Kasumi-1 (cell line): ENCODE measurements at regions not wholly inside any gene's neighbourhood (a gene's known extent, or its start where the extent isn't known, plus 50 kb on each side); places are given as distances from the start of the nearest gene placed in this dataset.

ENCODE experiments used
- DNase-seq, 2 experiments: peaks; one replicate each; lab custom pipeline; 2025; lab: John Stamatoyannopoulos, UW

DNA sequence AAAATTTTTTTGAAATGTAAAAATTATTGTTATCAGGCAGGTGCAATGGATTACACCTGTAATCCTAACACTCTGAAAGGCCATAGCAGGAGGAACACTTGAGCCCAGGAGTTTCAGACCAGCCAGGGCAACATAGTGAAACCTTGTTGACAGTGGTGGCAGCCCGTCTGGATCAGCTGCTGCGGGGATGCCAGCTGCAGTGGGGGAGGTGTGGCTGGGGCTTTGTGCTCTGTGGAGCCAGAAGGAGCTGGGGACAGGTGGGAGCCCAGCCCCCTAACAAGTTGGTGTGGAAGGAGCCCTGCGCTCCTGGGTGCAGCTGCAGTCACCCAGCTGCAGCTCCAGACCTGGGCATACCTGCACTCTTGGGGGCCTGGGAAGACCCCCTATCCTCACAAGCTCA is 182.4 kb upstream of the MC4R start:
- no peak for DNase-seq

DNA sequence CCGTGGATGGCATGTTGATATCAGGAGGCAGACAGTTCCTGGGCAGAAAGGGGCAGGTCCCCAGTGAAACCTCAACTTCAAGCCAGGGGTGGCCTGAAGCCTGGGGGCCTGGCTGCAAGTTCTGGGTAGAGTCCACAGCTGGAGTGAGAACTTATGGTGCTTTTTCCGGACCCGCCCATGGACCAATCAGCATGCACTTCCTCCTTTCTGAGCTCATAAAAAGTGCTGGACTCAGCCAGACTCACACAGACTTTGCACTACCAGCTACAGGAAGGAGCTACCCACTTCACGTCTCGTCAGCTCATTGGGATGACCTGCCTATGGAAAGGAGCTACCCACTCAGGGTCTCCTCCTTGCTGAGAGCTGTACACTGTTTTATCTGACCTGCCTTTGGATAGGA is 183.1 kb upstream of the MC4R start:
- no peak for DNase-seq

DNA sequence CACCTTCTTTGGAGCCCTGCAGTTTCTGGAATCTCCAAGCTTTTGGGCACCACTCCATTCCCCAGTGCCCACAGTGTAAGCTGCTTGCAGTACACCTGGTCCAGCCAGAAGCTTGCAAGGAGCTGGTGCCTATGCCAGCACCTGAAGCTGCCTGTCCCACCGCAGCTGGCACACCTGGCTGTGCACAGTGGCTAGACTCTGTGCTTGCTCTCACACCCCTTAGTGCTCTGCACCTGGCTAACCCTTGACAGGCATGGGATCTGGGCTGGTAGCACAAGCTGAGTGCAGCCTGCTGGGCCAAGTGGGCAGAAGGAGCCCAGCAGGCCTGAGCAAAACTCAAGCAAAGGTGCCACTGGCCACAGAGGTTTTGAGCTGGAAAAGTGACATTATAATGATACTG is 183.8 kb upstream of the MC4R start:
- no peak for DNase-seq

DNA sequence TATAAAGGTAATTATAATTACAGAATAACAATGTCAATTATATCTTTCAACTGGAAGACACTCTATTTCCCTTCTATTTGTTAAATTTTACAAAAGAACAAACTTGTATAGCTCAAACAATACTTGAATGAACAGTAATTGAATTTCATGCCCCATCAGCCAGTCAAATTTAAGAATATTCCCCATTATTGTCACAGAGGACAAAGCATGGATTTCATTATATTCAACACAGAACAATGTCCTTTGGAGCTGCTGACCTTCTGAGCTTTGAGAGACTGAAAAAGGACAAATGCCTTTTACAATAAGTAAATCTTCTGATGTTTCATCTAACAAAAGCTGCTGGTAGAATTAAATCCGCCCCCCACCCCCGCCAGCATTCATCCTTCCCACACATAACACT is 187.5 kb upstream of the MC4R start:
- DNase-seq, result no peak

DNA sequence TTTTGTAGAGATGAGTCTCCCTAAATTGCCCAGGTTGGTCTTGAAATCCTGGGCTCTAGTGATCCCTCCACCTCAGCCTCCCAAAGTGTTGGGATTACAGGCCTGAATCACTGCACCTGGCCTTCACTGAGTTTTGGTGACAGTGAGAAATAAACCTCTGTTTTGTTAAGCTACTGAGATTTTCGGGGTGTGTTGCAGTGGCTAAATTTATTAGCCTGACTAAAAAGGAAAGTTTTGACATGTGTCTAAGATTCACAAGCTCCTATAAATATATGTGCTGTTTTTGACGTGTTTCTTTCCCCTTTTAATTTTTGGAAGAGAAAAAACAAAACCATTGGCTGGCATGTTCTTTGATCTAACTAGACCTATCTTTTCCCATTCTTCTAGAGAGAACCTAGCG is 190.5 kb upstream of the MC4R start:
- no peak for DNase-seq

DNA sequence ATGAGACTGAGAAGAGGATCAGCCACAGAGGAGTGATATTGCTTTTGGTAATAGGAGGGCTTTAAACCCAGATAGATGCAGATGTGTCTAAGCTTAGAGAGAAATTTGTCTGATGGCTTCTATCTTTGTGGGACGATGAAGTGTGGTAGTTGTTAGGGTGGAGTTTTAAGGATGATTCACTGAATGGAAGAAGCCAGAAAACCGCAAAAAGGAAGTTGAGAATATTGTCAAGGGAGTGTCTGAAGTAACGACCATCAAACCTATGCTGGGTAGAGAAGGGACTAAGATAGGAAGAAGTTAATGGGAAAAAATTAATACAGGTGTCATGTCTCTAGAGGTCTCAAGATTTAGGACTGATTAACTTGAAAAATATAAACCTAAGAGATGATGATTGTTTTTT is 195.6 kb upstream of the MC4R start:
- DNase-seq, result peak; percentile 87 to 92

GRCh38 chr18:60570172-60570571 is 197.6 kb upstream of the MC4R start:
- no peak for DNase-seq

DNA sequence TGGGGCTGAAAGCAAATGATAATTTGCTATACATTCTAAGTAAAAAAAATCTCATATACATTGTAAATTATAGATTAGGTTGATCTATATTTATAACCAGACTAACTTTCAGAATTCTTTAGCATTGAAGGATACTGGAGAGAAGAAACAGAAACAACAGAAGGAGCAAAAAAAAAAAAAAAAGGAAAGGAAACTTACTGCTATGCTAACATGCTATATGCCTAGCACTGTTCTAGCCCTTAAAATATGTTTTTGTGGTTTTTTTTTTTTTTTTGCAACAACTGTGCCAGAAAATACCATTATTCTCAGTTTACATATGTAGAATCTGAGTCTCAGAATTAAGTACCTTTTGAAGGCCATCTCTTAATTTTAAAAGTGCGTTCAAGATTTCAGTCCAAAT is 204.9 kb upstream of the MC4R start:
- no peak for DNase-seq

GRCh38 chr18:60585670-60586069 is 213.1 kb upstream of the MC4R start:
- DNase-seq, result no peak

DNA sequence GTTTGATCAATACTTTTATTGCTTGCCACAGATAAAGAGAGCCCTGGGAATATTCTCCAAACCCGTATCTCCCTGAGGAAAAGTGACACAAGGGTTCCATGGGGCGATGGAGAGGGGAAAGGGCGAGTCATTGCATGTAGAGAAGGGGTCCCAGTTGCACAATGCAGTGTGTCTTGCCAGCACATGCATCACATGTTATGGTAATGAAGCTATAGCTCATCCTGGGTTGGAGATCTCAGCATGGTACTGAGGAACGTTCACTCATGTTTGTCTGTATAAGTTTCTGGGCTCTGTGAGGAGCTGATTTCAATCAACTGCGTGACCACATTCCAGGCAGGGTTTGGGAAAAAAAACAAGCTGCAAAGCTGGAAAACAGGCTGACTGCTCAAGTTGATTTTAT is 220.7 kb upstream of the MC4R start:
- no peak for DNase-seq

DNA sequence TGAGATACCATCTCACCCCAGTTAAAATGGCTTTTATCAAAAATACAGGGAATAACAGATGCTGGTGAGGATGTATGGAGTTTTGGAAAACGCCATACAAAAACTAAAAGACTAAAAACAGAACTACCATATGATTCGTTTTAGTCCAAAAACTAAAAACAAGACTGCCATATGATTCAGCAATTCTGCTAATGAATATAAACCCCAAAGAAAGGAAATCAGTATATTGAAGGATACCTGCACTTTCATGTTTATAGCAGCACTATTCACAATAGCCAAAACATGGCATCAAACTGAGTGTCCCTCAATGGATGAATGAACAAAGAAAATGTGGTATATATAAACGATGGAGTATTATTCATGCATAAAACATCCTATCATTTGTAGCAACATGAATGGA is 224.4 kb upstream of the MC4R start:
- DNase-seq, result no peak

- DNase-seq, result no peak
Observed at GRCh38 chr18:60599267-60599666, 226.7 kb upstream of the MC4R start.

DNA sequence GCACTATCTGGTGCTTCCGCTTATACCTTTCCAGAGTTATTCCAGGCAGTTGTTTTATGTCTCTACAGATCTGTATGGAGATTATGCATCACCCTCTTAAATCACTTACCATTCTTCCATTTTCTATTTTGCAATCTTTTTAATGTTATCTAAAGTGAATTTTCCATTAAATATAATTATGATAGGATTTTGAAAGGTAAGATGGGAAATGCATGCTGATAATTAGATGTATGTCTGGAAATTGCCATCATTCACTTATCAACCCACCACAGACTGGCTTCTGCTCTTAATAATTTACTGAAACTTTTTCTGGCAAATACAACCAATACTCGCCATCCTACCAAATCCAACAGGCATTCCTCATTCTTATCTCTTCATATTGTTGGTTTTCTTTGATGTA is 227.4 kb upstream of the MC4R start:
- no peak for DNase-seq

DNA sequence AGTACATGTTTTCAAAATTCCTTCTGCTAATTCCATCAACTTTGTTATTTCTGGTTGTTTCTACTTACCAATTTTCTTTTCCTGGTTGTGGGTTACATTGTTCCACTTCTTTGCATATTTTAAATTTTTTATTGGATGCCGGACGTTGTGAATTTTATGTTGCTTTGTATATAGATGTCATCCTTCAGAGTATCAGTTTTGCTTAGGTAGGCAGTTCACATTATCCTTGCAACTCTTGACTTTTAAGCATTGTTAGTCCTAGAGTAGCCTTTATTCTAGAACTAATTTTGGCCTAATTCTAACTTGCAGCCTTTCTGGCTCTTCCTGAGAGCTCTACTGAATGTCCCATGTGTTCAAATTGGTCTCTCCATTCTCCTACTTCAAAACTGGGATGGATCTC is 228.7 kb upstream of the MC4R start:
- no peak for DNase-seq

DNA sequence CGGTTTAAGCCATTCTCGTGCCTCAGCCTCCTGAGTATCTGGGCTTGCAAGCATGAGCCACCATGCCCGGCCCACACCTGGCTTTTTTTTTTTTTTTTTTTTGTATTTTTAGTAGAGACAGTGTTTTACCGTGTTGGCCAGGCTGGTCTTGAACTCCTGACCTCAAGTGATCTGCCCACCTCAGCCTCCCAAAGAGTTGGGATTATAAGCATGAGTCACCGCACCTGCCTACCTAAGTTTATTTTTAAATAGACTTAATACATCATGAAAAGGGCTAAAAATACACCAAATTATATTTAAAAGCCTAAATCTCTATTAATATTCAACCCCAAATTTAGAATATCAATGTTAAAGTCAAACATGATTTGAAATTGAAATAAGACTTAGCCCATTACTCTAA is 250.8 kb upstream of the MC4R start:
- no peak for DNase-seq

DNA sequence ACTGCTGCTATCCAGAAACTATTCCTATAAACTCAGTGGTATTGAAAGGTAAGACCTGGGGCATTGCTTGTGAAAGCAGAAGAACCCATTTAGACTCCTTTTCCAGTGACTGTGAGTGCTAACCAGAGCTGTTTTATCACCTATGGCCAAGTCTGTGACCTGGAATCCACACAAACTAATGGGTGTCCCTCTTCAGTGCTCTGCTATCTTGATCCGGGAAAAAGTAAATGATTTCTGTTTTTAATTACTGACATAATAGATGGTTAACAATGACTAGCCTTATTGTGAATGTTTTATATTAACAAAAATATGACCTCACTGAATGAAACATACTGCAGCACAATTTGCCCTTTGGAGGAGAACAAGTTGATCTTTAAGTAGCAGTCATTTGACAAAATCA is 251.6 kb upstream of the MC4R start:
- DNase-seq, result no peak

- no peak for DNase-seq
Observed at GRCh38 chr18:60639836-60640235, 267.3 kb upstream of the MC4R start.

- no peak for DNase-seq
Observed at GRCh38 chr18:60643009-60643408, 270.4 kb upstream of the MC4R start.

DNA sequence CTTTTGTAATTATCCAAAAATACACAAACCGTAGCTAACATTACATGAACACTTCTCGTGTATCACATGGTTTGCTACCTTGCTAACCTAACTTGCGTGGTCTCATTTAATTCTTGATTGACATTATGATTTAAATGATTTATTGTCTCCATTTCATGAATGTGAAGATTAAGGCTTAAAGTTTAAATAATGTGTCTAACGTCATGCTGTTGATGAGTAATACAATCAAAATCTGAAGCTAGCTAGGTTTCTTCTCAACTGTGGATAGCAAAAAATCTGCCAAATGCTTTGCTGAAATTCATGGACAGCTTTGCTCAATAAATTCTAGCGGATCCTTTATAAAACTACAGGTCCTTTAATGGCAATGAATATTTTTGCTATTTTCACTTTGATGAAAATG is 274.1 kb upstream of the MC4R start:
- DNase-seq, result no peak

DNA sequence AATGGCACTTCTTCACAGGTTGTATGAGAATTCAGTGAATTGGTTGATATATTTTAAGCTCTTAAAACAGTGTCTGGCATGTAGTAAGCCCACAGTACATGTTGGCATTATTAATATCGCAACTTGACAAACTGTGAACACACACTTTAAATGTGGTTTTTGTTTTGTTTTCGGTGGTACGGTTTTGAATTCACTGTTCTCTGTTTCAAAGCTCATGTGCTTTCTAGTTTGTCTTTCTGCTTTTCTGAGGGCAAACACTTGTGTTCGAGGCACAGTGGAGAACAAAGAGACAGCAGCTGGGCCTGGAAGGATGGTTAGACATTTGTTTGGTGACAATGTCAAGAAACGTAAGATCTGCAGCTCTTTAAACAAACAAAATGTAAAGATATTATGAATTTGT is 276.5 kb upstream of the MC4R start:
- DNase-seq, result no peak

GRCh38 chr18:60649842-60650536 is 277.4 kb upstream of the MC4R start:
- no peak for DNase-seq

GRCh38 chr18:60654298-60654697 is 281.7 kb upstream of the MC4R start:
- no peak for DNase-seq

- DNase-seq, result peak; percentile 69 to 70
Observed at GRCh38 chr18:60656553-60656952, 284.0 kb upstream of the MC4R start.

DNA sequence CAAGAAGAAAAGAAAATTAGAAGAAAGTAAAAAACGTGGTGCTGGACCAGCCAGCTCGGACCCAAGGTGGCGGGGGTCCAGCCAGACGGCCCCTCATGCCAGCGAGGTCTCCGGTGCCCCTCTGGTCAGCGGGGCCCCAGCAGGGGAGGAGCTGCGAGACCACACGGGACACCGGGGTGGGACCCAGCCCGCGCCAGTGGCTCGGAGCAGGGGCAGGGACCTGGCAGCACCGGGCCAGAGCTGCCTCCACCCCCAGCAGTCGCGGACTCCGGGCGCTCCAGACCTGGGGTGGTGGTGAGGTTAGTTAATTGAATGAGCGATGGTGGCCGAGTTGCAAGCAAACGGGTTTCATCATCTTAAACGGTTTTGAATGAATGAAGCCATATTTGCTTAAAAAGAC is 289.9 kb upstream of the MC4R start:
- DNase-seq, result no peak
